ENCODE measurements at regions not wholly inside any gene's neighbourhood (a gene's known extent, or its start where the extent isn't known, plus 50 kb on each side); places are given as distances from the start of the nearest gene placed in this dataset.
"Not testable (repeated sequence)": the region's sequence is repeated elsewhere in the genome, so short reads cannot be mapped to it uniquely, and the experiment has no call there.

DNA sequence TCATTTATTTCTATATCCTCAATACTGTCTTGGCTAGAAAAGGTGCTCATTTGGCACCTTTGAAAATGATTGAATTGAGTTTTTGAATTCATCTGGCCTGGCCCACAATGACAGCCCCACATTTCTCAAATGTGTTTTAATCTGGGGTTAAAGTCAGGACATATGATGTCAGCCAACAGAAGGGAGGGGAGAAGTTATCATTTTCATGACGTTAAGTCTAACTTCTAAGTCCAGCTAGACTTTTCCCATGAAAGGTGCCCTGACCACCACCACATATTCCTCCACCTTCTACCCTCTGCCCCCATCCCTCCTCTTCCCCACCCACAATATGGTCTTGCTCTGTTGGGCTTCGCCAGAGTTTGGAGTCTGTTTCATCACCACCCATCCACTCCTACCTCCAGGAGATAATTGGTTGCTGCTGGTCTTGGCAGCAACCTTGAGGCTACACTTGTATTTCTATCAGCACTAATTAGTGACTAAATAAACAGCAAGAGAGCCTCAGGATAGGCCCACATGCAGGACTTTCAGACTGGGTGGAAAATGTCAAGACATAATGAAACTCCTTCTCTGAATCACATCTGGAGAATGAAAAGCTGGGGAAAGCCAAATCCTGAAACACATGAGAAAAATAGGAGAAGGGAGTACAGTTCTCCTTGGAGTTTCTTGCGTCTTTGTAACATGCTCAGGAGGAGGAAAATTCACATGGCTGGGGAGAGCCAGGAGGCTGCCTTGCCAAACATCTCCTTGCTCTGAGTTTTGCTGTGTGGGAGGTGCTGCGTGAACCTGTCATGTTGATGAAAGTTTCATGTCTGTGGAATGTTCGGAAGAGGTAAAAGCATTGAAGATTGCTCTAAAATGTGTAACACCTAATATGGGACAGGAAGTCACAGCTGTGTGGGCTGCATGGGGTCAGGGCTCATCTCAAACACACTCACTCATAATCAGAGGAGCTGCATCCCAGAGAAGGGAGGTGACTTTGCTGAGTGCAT is 544.7 kb upstream of the KLF4 start:
- no peaks in the 10 kb centered on the region for H3K9me3 ChIP-seq (ENCODE audit: control insufficient read depth in 1 of 2, low read length in 2 of 2)
- peaks cover 0 to 9% of the 10 kb centered on the region in 2 donors for H3K4me1 ChIP-seq (ENCODE audit: control insufficient read depth in 1 of 2, insufficient read depth in 2 of 2, low read length in 2 of 2)
- H3K27me3 ChIP-seq (ENCODE audit: low read depth, low read length), result no peaks in the 10 kb centered on the region
- no peak overlapping the region for H3K4me3 ChIP-seq (ENCODE audit: low read depth in 1 of 2, low read length in 2 of 2)
- H3K27ac ChIP-seq (ENCODE audit: low read length), result no peak overlapping the region
- H3K36me3 ChIP-seq (ENCODE audit: control insufficient read depth in 1 of 2, insufficient read depth in 2 of 2, low read length in 2 of 2), result no peaks in the 10 kb centered on the region

DNA sequence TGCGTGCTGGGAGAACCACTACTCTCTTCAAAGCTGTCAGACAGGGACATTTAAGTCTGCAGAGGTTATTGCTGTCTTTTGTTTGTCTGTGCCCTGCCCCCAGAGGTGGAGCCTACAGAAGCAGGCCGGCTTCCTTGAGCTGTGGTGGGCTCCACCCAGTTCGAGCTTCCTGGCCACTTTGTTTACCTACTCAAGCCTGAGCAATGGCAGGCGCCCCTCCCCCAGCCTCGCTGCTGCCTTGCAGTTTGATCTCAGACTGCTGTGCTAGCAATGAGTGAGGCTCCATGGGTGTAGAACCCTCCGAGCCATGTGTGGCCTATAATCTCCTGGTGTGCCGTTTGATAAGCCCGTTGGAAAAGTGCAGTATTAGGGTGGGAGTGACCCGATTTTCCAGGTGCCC is 542.5 kb upstream of the KLF4 start:
- not testable (repeated sequence) for H3K9me3 ChIP-seq (ENCODE audit: control insufficient read depth in 1 of 2, low read length in 2 of 2); H3K27ac ChIP-seq (ENCODE audit: low read length); H3K4me3 ChIP-seq (ENCODE audit: low read depth in 1 of 2, low read length in 2 of 2); H3K36me3 ChIP-seq (ENCODE audit: control insufficient read depth in 1 of 2, insufficient read depth in 2 of 2, low read length in 2 of 2); H3K27me3 ChIP-seq (ENCODE audit: low read depth, low read length); H3K4me1 ChIP-seq (ENCODE audit: control insufficient read depth in 1 of 2, insufficient read depth in 2 of 2, low read length in 2 of 2)

GRCh38 chr9:108031221-108031620 is 541.7 kb upstream of the KLF4 start:
- H3K27me3 ChIP-seq (ENCODE audit: low read depth, low read length); H3K27ac ChIP-seq (ENCODE audit: low read length); H3K9me3 ChIP-seq (ENCODE audit: control insufficient read depth in 1 of 2, low read length in 2 of 2); H3K36me3 ChIP-seq (ENCODE audit: control insufficient read depth in 1 of 2, insufficient read depth in 2 of 2, low read length in 2 of 2); H3K4me3 ChIP-seq (ENCODE audit: low read depth in 1 of 2, low read length in 2 of 2); H3K4me1 ChIP-seq (ENCODE audit: control insufficient read depth in 1 of 2, insufficient read depth in 2 of 2, low read length in 2 of 2): not testable (repeated sequence)

DNA sequence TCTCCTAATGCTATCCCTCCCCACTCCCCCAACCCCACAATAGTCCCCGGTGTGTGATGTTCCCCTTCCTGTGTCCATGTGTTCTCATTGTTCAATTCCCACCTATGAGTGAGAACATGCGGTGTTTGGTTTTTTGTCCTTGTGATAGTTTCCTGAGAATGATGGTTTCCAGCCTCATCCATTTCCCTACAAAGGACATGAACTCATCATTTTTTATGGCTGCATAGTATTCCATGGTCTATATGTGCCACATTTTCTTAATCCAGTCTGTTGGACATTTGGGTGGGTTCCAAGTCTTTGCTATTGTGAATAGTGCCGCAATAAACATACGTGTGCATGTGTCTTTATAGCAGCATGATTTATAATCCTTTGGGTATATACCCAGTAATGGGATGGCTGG is 537.1 kb upstream of the KLF4 start:
- H3K4me1 ChIP-seq (ENCODE audit: control insufficient read depth in 1 of 2, insufficient read depth in 2 of 2, low read length in 2 of 2); H3K9me3 ChIP-seq (ENCODE audit: control insufficient read depth in 1 of 2, low read length in 2 of 2); H3K4me3 ChIP-seq (ENCODE audit: low read depth in 1 of 2, low read length in 2 of 2); H3K36me3 ChIP-seq (ENCODE audit: control insufficient read depth in 1 of 2, insufficient read depth in 2 of 2, low read length in 2 of 2); H3K27ac ChIP-seq (ENCODE audit: low read length); H3K27me3 ChIP-seq (ENCODE audit: low read depth, low read length): not testable (repeated sequence)

DNA sequence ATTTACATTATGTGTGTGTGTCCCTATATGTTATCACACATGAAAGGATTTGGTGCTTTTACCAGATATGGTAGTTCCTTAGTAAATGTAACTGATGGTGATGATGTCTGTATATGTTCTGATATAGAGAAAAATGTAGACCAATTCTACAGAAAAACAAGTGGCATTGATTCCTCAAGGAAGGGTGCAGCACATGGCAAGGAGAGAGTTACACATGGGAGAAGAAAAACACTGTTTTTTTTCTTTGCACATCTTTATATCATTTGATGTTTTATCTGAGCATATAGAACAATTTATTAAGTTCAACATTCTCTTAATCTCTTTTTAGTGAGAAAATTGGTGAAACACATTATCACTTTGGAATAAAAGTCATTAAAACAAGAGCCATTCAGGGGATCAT is 535.0 kb upstream of the KLF4 start:
- Histone ChIP-seq H3K4me1 (ENCODE audit: control insufficient read depth in 1 of 2, insufficient read depth in 2 of 2, low read length in 2 of 2) (no peaks in the 10 kb centered on the region), H3K27me3 (ENCODE audit: low read depth, low read length) (no peaks in the 10 kb centered on the region), H3K4me3 (ENCODE audit: low read depth in 1 of 2, low read length in 2 of 2) (no peak overlapping the region), H3K9me3 (ENCODE audit: control insufficient read depth in 1 of 2, low read length in 2 of 2) (no peaks in the 10 kb centered on the region), H3K27ac (ENCODE audit: low read length) (no peak overlapping the region), H3K36me3 (ENCODE audit: control insufficient read depth in 1 of 2, insufficient read depth in 2 of 2, low read length in 2 of 2) (no peaks in the 10 kb centered on the region)

- no peak overlapping the region for H3K4me3 ChIP-seq (ENCODE audit: low read depth in 1 of 2, low read length in 2 of 2)
- no peaks in the 10 kb centered on the region for H3K27me3 ChIP-seq (ENCODE audit: low read depth, low read length)
- H3K9me3 ChIP-seq (ENCODE audit: control insufficient read depth in 1 of 2, low read length in 2 of 2), result no peaks in the 10 kb centered on the region
- H3K36me3 ChIP-seq (ENCODE audit: control insufficient read depth in 1 of 2, insufficient read depth in 2 of 2, low read length in 2 of 2), result no peaks in the 10 kb centered on the region
- no peak overlapping the region for H3K27ac ChIP-seq (ENCODE audit: low read length)
- H3K4me1 ChIP-seq (ENCODE audit: control insufficient read depth in 1 of 2, insufficient read depth in 2 of 2, low read length in 2 of 2), result no peaks in the 10 kb centered on the region
Measured at GRCh38 chr9:108022246-108022935, 532.8 kb upstream of the KLF4 start.

GRCh38 chr9:108021096-108021710 is 531.6 kb upstream of the KLF4 start:
- H3K9me3 ChIP-seq (ENCODE audit: control insufficient read depth in 1 of 2, low read length in 2 of 2), result no peaks in the 10 kb centered on the region
- H3K4me3 ChIP-seq (ENCODE audit: low read depth in 1 of 2, low read length in 2 of 2), result no peak overlapping the region
- H3K27me3 ChIP-seq (ENCODE audit: low read depth, low read length), result no peaks in the 10 kb centered on the region
- no peaks in the 10 kb centered on the region for H3K4me1 ChIP-seq (ENCODE audit: control insufficient read depth in 1 of 2, insufficient read depth in 2 of 2, low read length in 2 of 2)
- H3K36me3 ChIP-seq (ENCODE audit: control insufficient read depth in 1 of 2, insufficient read depth in 2 of 2, low read length in 2 of 2), result no peaks in the 10 kb centered on the region
- no peak overlapping the region for H3K27ac ChIP-seq (ENCODE audit: low read length)

DNA sequence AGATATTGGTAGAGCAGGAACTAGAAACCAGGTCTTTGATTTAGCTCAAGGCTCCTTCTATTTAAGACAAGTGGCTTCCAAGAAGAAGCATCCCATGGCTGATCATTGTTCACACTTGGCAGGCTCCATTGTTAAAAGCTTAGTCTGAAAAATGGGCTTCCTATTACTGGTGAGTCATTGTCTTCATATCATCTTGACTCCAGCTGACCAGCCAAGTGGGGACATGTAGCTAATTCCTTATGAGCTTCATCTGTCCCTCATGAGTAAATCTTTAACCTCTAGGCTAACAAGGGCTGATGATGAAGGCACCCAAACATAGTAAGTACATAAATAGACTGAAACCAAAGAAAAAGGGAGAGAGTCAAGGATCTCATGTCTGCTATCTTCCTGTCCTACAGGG is 530.3 kb upstream of the KLF4 start:
- no peaks in the 10 kb centered on the region for H3K36me3 ChIP-seq (ENCODE audit: control insufficient read depth in 1 of 2, insufficient read depth in 2 of 2, low read length in 2 of 2)
- H3K27ac ChIP-seq (ENCODE audit: low read length), result no peak overlapping the region
- no peaks in the 10 kb centered on the region for H3K9me3 ChIP-seq (ENCODE audit: control insufficient read depth in 1 of 2, low read length in 2 of 2)
- H3K27me3 ChIP-seq (ENCODE audit: low read depth, low read length), result no peaks in the 10 kb centered on the region
- H3K4me1 ChIP-seq (ENCODE audit: control insufficient read depth in 1 of 2, insufficient read depth in 2 of 2, low read length in 2 of 2), result no peaks in the 10 kb centered on the region
- no peak overlapping the region for H3K4me3 ChIP-seq (ENCODE audit: low read depth in 1 of 2, low read length in 2 of 2)

DNA sequence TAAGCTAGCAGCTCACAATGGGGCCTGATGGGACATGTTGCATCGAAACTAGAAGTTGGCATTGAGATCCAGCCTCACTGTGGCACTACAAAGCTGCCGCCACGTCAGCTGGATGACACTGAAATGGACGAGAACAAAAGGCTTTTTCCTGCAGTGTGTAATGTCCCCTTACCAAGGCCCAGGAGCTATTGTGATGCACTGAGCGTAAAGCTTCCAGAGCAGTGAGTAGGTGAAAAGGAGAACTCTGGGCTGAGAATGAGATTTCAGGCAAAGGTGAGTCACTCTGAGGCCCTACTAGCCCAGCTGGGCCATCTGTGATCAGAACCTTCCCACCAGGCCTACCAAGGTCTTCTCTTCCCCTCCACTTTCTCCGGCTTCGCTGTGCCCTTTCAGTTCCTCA is 528.1 kb upstream of the KLF4 start:
- no peaks in the 10 kb centered on the region for H3K36me3 ChIP-seq (ENCODE audit: control insufficient read depth in 1 of 2, insufficient read depth in 2 of 2, low read length in 2 of 2)
- H3K27ac ChIP-seq (ENCODE audit: low read length), result no peak overlapping the region
- H3K9me3 ChIP-seq (ENCODE audit: control insufficient read depth in 1 of 2, low read length in 2 of 2), result no peaks in the 10 kb centered on the region
- no peaks in the 10 kb centered on the region for H3K4me1 ChIP-seq (ENCODE audit: control insufficient read depth in 1 of 2, insufficient read depth in 2 of 2, low read length in 2 of 2)
- H3K27me3 ChIP-seq (ENCODE audit: low read depth, low read length), result no peaks in the 10 kb centered on the region
- no peak overlapping the region for H3K4me3 ChIP-seq (ENCODE audit: low read depth in 1 of 2, low read length in 2 of 2)

DNA sequence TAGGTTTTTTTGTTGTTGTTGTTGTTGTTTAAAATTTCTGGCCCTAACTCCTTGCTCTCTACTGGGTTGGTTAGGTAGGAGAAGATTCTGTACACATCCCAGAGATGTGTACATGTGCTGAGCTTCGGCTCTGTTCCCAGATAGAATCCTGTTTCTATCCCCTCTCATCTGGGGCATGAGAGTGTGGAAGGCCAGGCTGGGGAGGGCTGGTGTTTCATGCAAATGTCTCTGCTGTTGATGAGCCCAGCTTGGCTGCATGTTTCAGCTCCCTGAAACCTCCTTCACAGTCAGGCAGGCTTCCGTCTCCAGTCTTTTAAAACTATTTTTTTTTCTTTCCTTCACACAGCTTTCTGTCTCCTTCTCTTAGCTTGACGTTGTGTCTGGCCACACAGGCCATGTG is 526.9 kb upstream of the KLF4 start:
- Histone ChIP-seq H3K27me3 (ENCODE audit: low read depth, low read length) (no peaks in the 10 kb centered on the region), H3K36me3 (ENCODE audit: control insufficient read depth in 1 of 2, insufficient read depth in 2 of 2, low read length in 2 of 2) (no peaks in the 10 kb centered on the region), H3K4me3 (ENCODE audit: low read depth in 1 of 2, low read length in 2 of 2) (no peak overlapping the region), H3K9me3 (ENCODE audit: control insufficient read depth in 1 of 2, low read length in 2 of 2) (no peaks in the 10 kb centered on the region), H3K4me1 (ENCODE audit: control insufficient read depth in 1 of 2, insufficient read depth in 2 of 2, low read length in 2 of 2) (no peaks in the 10 kb centered on the region), H3K27ac (ENCODE audit: low read length) (no peak overlapping the region)

GRCh38 chr9:108015690-108016089 is 526.1 kb upstream of the KLF4 start:
- Histone ChIP-seq H3K4me1 (ENCODE audit: control insufficient read depth in 1 of 2, insufficient read depth in 2 of 2, low read length in 2 of 2) (no peaks in the 10 kb centered on the region), H3K36me3 (ENCODE audit: control insufficient read depth in 1 of 2, insufficient read depth in 2 of 2, low read length in 2 of 2) (no peaks in the 10 kb centered on the region), H3K4me3 (ENCODE audit: low read depth in 1 of 2, low read length in 2 of 2) (no peak overlapping the region), H3K27me3 (ENCODE audit: low read depth, low read length) (no peaks in the 10 kb centered on the region), H3K27ac (ENCODE audit: low read length) (no peak overlapping the region), H3K9me3 (ENCODE audit: control insufficient read depth in 1 of 2, low read length in 2 of 2) (no peaks in the 10 kb centered on the region)
